ENCODE measurements at regions not wholly inside any gene's neighbourhood (a gene's known extent, or its start where the extent isn't known, plus 50 kb on each side); places are given as distances from the start of the nearest gene placed in this dataset.

DNA sequence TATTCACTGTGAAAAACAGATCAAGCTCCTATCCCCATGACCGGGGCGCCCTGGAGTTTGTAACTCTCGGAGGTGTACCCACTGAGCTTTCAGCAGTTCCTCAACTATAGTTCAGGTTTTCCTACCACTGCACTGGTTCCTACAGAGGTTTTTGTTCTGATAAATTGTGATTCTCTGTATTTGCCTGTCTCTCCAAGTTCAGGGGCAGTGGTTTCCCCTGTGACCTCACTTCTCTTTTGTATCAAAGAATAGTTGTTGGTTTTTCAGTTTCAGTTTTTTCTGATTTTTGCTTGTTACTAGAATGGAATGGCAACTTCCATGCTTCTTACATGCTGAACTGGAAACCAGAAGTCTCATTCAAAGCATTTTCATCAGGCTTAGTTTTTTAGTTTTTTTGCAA lies 56.8 kb upstream of the PLS3 start:
- Mint-ChIP-seq H3K27me3 (ENCODE audit: low read depth) (peaks cover 2% of the 10 kb centered on the region; the same call in 1 of the 2 replicates), H3K27ac (no peak overlapping the region), H3K4me3 (no peak overlapping the region), H3K9me3 (peaks cover 3% of the 10 kb centered on the region), H3K4me1 (peaks cover 16% of the 10 kb centered on the region), H3K36me3 (peaks cover 3% of the 10 kb centered on the region)
- ATAC-seq: no peak
- ChIA-PET POLR2A (no interaction called here), CTCF (no interaction called here)
- TF ChIP-seq TCF7 (CRISPR knock-in tag; IDR thresholded peaks at IDR 0.05; ENCODE audit: low read depth) (no peak), KAT7 (CRISPR knock-in tag; IDR thresholded peaks at IDR 0.05; ENCODE audit: borderline replicate concordance) (no peak), ZNF138 (CRISPR knock-in tag; conservative IDR thresholded peaks at IDR 0.05) (no peak), ZNF317 (CRISPR knock-in tag; IDR thresholded peaks at IDR 0.05; ENCODE audit: borderline replicate concordance, low read depth) (no peak)
- TF ChIP-seq, protein P1, sequence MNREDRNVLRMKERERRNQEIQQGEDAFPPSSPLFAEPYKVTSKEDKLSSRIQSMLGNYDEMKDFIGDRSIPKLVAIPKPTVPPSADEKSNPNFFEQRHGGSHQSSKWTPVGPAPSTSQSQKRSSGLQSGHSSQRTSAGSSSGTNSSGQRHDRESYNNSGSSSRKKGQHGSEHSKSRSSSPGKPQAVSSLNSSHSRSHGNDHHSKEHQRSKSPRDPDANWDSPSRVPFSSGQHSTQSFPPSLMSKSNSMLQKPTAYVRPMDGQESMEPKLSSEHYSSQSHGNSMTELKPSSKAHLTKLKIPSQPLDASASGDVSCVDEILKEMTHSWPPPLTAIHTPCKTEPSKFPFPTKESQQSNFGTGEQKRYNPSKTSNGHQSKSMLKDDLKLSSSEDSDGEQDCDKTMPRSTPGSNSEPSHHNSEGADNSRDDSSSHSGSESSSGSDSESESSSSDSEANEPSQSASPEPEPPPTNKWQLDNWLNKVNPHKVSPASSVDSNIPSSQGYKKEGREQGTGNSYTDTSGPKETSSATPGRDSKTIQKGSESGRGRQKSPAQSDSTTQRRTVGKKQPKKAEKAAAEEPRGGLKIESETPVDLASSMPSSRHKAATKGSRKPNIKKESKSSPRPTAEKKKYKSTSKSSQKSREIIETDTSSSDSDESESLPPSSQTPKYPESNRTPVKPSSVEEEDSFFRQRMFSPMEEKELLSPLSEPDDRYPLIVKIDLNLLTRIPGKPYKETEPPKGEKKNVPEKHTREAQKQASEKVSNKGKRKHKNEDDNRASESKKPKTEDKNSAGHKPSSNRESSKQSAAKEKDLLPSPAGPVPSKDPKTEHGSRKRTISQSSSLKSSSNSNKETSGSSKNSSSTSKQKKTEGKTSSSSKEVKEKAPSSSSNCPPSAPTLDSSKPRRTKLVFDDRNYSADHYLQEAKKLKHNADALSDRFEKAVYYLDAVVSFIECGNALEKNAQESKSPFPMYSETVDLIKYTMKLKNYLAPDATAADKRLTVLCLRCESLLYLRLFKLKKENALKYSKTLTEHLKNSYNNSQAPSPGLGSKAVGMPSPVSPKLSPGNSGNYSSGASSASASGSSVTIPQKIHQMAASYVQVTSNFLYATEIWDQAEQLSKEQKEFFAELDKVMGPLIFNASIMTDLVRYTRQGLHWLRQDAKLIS (CRISPR knock-in tag; IDR thresholded peaks at IDR 0.05; ENCODE audit: borderline replicate concordance): no peak
- TF ChIP-seq, protein P2, sequence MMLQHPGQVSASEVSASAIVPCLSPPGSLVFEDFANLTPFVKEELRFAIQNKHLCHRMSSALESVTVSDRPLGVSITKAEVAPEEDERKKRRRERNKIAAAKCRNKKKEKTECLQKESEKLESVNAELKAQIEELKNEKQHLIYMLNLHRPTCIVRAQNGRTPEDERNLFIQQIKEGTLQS (CRISPR knock-in tag; conservative IDR thresholded peaks at IDR 0.05): no peak
- TF ChIP-seq, protein P3, sequence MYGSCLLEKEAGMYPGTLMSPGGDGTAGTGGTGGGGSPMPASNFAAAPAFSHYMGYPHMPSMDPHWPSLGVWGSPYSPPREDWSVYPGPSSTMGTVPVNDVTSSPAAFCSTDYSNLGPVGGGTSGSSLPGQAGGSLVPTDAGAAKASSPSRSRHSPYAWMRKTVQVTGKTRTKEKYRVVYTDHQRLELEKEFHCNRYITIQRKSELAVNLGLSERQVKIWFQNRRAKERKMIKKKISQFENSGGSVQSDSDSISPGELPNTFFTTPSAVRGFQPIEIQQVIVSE (CRISPR knock-in tag; IDR thresholded peaks at IDR 0.05; ENCODE audit: borderline replicate concordance): no peak
- DNase-seq (ENCODE audit: low spot score): no peak

Data from WTC11 (cell line).